HK-2 (cell line): ENCODE measurements at regions not wholly inside any gene's neighbourhood (a gene's known extent, or its start where the extent isn't known, plus 50 kb on each side); places are given as distances from the start of the nearest gene placed in this dataset.
"Not testable (repeated sequence)": the region's sequence is repeated elsewhere in the genome, so short reads cannot be mapped to it uniquely, and the experiment has no call there.

Experiments
- DNase-seq: peaks from one replicate; pipeline ENCODE4 v3.0.0-alpha.2; 2018; ENCODE audit not compliant: unreplicated experiment

- no peak for DNase-seq
Observed at GRCh38 chr13:74730556-74731331, 596.5 kb upstream of the KLF12 start.

DNA sequence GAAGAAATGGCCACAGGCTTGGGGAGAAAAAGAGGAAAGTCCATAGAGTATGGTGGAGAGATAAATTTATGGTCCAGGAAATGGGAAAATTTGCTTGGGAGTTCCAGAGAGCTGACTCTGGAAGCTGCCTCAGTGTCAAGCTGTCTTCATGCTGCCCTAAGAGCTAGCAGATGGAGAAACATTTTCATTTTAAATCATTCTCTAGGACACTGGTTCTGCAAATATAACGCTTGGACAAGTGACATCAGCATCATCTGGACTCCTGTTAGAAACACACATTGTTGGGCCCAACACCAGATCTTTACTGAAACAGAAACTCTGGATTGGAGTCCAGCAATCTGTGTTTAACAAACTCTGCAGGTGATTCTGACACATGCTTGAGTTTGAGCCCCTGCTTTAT is 592.0 kb upstream of the KLF12 start:
- no peak for DNase-seq

- DNase-seq, result not testable (repeated sequence)
Observed at GRCh38 chr13:74718232-74718842, 584.1 kb upstream of the KLF12 start.

- no peak for DNase-seq
Observed at GRCh38 chr13:74715718-74716117, 581.5 kb upstream of the KLF12 start.

- no peak for DNase-seq
Observed at GRCh38 chr13:74710006-74710405, 575.8 kb upstream of the KLF12 start.

DNA sequence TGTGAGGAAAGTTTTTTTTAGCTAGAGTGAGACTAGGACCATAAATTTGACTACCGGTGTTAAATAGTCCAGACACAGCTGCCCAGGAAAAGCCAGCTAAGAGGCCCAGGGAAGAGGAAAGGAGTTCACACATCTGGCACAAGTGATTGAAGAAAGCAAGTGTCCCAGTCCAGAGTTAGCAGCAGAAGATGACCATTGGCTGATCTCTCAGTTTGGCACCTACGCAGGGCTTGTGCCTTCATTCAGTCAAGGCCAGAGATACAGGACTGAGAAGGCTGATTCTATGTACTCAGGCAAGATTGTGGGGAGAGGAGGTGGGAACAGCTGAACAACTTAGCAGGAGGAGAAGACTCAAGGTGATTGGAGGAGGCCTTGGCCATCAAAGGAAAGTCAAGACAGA is 575.0 kb upstream of the KLF12 start:
- no peak for DNase-seq

- DNase-seq, result no peak
Observed at GRCh38 chr13:74708629-74709028, 574.4 kb upstream of the KLF12 start.

GRCh38 chr13:74707291-74707690 is 573.1 kb upstream of the KLF12 start:
- no peak for DNase-seq

DNA sequence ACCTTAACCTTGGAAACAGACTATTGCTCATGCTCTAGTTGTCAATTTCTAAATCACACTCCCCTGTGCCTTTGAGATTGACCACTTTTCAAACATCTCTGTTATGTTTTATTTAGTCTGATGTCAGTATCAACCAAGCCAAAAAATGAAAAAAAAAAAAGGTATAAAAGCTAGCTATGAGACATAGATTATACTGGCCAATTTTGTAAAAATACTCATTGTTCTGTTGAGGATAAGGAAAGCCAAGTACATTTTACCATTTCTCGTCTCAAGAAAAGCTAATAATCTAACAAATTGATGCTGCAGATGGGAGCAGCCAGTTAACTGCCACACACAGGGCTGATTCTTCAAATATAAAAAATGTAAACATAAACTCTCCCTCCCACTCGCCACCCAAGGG is 572.6 kb upstream of the KLF12 start:
- DNase-seq, result no peak

DNA sequence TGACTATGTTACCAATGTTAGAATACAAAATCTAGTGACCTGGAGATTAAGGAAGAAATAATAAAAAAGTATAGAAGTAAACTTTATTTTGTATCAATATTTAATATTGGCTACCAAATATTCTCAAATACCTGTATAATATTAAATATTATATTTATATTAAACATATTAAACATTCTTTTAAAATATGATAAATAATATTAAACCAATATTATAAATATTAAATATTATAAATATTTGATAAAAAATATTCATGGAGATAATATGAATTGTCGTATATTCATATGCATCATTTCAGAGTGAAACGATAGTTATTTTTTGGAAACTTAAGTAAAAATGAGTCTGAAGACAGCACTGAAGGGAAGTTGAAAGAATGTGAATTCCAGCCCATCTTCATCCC is 571.2 kb upstream of the KLF12 start:
- no peak for DNase-seq

- DNase-seq, result no peak
Observed at GRCh38 chr13:74703855-74704387, 569.7 kb upstream of the KLF12 start.

DNA sequence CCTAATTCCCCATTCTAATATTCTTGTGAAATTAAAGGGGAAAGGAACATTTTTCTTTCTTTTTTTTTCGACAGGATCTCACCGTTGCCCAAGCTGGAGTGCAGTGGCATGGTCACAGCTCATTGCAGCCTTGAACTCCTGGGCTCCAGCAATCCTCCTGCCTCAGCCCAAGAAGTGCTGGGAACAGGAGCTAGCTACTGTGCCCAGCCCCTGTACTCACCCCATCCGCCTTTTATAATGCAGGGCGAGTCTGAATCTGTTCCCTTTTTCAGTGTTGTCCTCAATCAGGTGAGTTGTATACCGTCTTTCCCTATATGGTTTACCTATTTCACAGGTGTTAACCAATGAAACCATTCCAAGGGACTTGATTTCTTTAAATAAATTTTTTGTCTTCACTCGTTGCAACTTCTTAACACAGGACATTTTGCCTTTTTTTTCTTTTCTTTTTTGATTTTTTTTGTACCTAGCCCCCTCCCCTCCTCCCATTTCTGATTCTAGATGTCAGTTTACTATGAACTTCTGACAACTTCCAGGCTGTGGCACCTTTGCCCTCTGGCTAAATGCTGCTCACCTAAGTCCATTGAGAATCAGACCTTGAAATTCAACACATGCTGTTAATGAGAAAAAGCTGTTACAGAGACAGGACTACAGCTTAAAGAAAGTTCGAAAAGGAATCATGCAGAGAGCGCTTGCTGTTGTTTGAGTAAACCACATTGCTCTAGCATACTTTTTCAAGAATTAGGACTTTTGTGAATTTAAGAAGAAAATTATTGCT is 562.1 kb upstream of the KLF12 start:
- no peak for DNase-seq

DNA sequence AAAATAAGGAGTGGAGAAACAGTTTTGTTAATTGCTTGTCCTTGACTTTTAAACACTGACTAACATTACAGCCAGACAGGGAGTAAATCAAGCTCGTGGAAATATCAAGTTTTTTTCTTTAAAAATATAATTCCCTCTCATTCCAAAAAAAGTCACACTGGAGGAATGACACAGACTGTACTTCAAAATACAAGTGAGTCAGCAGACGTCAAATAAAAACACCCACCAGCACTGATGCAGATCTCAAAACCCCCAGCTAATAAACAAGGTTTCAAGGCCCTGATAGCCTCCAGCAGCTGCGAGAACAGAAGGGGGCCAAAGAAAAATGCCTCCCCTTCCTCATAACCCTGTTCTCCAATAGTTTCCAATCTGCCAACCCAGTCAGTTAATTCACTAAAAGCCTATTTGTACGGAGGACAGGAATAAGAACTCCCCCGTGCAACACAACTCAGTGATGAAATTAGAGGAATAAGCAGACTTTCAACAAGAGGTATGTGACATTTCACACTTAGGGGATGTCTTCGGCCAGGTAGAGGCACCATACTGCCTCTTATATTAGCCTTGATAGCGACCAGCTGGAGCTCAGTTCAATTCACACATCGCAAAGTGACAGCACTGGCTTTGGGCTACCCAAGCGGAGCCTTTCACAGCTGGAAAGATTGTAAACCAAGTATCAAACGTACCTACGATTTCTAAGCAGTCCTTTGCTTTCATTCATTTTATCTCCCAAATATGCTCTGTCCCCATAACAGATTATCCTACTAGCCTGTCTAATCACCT is 561.0 kb upstream of the KLF12 start:
- no peak for DNase-seq

DNA sequence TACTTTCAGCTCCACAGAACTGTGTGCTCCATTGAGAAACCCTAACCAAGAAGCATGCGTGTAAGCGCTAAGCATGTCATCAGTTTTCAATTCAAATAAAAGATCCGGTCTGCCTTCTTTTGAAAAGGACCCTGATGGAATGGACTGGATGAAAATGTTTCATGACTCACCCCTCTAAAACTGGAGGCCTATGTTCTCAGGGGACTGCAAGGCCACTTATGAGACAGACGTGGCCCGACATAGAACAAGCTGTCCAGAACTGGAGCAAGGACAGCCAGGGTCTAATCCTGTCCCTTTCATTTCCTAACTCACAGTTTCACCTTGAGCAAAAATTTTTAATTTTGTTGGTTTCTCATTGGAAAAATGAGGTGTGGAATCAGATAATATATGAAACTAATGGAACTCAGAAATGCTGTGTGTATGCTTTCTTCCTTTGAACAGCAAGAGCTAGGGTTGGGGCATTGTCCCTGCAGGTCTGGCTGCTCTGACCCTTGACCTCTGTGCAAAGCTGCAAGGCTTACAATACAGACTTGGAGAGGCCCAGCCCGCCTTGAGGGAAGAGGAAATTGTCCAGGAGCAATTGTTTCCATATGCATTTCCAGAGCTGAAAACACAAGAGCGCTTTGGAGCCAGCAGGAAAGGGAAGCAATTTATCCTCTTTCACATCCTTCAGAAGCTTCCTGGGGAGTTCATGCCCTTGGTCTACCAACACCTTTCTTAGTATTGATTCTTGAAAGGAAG is 553.4 kb upstream of the KLF12 start:
- DNase-seq, result no peak

DNA sequence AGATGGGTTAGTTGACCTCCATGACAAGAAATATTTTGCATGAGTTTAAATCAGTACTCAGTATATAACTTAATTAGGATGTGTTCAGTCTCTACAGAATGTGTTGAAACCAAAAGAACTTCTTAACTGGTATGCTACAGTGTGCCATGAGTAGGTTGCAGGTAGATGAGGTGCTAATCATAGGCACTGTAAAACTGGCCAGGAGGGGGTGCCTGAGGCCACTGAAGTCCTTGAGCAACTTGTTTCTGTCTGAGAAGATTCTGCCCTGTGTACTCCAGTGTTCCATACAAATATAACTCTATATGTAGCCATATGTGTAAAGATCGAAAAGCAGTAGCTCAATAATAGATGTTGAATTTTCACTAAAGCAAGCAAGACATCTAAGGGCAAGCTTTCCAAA is 549.2 kb upstream of the KLF12 start:
- no peak for DNase-seq

DNA sequence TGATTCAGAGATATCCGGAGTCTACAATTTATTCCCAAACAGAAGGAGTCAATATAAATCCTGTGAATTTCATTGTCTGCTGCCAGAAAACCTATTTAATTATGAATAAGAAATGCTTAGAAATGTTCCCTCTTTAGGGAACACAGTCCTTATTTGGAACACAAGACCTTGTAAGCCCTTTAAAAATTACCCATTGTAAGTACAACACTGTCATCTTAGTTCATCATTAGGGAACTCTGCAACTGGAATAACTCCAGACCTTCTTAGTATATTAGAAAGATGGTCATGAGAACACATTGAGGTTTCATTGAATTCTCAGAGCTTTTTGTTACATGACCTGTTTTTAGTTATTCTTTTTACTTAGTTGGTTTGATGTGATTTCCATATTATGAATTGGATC is 548.5 kb upstream of the KLF12 start:
- no peak for DNase-seq

GRCh38 chr13:74681891-74682290 is 547.7 kb upstream of the KLF12 start:
- no peak for DNase-seq

- DNase-seq, result no peak
Observed at GRCh38 chr13:74678308-74678965, 544.2 kb upstream of the KLF12 start.

GRCh38 chr13:74675972-74676371 is 541.8 kb upstream of the KLF12 start:
- no peak for DNase-seq

- no peak for DNase-seq
Observed at GRCh38 chr13:74675182-74675581, 541.0 kb upstream of the KLF12 start.

GRCh38 chr13:74674720-74675119 is 540.5 kb upstream of the KLF12 start:
- DNase-seq, result no peak
